HG03135 (cell line): ENCODE measurements at regions not wholly inside any gene's neighbourhood (a gene's known extent, or its start where the extent isn't known, plus 50 kb on each side); places are given as distances from the start of the nearest gene placed in this dataset.
"Not testable (repeated sequence)": the region's sequence is repeated elsewhere in the genome, so short reads cannot be mapped to it uniquely, and the experiment has no call there.

ENCODE experiments used
- ATAC-seq: cut with Tn5 transposase; IDR thresholded peaks from one replicate; pipeline ENCODE4 v1.9.1; 2021; ENCODE audit warnings: mild to moderate bottlenecking, moderate library complexity; ENCODE audit not compliant: unreplicated experiment

DNA sequence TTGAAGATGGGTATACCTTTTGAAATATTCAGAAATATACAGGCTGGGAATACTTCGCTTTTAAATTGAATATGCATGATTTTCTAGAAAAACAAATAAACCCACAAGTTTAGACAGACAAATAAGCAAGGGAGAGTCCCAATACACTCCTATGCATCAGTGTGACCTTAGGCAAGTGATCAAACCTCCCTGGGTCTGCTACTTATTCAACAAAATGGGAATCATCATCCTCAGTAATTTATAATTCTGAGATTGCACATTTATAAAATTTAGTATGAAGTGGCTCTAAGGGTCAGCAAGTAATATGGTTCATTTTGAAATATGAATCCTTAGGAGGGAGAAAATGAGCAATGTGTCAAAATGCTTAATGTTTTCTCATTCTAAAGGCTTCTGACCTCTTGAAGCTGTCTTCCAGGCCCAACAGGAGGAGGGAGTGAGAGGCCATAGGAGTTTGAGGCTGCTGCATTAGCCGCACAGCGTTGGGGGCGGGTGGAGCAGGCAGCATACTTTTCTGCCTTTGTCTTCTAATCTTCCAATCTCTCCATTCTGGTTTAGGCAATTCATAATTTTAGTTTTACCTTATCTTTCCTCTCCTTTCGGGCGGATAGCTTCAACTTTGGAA is 155.1 kb downstream of the TRIB2 start:
- ATAC-seq: no peak

DNA sequence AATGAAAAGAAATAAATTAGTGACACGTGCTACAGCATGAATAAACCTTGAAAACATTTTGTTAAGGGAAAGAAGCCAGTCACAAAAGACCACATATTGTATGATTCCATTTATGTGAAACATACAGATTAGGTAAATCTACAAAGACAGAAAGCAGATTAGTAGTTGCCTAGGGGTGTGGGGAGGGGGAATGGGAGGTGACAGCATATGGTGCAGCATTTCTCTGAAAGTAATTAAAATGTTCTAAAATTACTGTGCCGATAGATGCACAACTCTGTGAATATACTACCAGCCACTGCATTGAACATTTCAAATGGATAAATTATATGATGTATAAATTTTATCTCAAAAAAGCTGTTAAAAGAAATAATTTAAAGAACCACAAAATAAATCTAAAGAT is 161.0 kb downstream of the TRIB2 start:
- ATAC-seq: no peak

DNA sequence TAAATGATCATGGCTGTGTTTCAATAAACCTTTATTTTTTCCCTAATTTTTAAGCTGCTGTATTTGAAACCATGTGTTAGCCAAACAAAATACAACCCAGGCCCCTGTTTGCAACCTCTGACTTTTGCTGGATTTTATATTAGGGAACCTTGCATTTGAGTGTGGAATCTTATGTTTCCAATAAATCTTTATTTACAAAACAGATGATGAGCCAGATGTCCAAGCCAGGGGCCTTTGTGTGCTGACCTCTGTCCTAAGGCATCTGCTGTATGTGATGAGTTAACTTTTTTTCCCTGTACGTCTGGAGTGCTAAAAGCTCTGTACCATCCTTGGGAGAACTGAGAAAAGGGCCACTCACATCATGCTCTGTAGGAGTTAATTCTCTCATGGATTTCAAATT is 162.9 kb downstream of the TRIB2 start:
- ATAC-seq: no peak

GRCh38 chr2:12881952-12882351 is 165.2 kb downstream of the TRIB2 start:
- no peak for ATAC-seq

DNA sequence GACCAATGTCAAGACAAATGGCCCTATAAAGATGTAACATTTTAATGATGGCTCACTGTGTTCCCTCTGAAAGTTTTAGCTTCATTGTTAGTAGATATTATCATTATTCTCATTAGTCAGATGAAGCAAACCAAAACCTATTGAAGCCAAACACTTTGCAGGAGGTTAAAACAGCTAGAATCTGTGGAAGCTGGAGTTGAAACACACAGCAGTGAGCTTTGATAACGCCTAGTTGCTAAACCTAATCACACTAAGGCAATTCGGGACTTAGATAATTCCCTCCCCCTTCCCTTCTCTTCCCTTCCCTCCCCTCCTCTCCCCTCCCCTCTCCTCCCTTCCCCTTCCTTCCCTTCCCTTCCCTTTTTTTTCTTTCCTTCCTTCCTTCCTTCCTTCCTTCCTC is 165.7 kb downstream of the TRIB2 start:
- ATAC-seq: no peak

GRCh38 chr2:12883906-12884305 is 167.2 kb downstream of the TRIB2 start:
- ATAC-seq: no peak

DNA sequence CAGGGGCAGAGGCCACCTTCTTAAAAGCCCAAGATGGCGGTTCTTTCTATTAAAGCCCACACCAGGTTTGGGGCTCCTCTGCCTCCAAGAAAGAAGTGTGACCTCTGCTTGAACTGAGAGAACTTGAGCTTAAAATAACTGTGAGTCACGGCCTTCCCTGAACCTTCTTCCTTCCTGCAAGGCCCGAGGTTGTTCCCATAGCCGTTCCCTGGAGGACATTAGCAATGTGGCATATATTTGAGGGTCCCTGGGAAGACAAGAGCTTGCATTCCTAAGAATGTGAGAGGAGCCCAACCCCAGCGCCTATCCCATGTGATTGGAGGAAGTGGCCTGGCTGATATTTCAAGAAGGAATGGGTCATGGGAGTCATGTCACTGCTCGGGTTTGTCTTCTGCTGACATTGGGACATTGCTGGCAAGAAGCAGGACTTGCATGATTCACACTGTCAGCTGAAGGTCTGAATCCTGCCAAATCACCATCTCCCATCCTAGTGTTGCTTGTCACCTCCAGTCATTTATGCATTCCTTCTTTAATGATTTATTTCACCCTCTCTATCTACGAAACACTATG is 168.1 kb downstream of the TRIB2 start:
- ATAC-seq: no peak

- no peak for ATAC-seq
These were observed 173.3 kb downstream of the TRIB2 start for GRCh38 chr2:12890066-12890465.

- no peak for ATAC-seq
These were observed 173.8 kb downstream of the TRIB2 start for GRCh38 chr2:12890481-12890991.

GRCh38 chr2:12895017-12895416 is 178.3 kb downstream of the TRIB2 start:
- no peak for ATAC-seq

- no peak for ATAC-seq
These were observed 179.7 kb downstream of the TRIB2 start for GRCh38 chr2:12896318-12896982.

- ATAC-seq: no peak
These were observed 180.4 kb downstream of the TRIB2 start for GRCh38 chr2:12897181-12897580.

GRCh38 chr2:12903272-12903671 is 186.5 kb downstream of the TRIB2 start:
- ATAC-seq: no peak

- no peak for ATAC-seq
These were observed 193.7 kb downstream of the TRIB2 start for GRCh38 chr2:12910431-12910830.

DNA sequence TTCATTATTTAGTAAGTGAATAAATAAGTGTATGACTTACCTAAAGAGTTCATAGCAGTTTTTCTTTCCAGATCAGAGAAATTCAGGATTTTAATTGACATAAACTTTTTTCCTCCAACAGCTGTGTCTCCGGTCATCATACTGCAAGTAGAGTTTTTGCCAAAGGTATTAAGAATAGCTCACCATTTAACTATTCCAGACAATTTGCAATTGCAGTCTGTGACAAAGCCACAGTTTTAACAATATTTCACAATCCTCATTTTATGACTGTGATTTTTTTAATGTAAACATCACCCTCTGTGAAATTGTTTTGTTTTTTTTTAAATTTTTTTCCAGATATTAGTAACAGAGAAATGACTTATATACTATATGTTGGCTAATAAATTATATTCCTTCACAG is 199.1 kb downstream of the TRIB2 start:
- no peak for ATAC-seq

DNA sequence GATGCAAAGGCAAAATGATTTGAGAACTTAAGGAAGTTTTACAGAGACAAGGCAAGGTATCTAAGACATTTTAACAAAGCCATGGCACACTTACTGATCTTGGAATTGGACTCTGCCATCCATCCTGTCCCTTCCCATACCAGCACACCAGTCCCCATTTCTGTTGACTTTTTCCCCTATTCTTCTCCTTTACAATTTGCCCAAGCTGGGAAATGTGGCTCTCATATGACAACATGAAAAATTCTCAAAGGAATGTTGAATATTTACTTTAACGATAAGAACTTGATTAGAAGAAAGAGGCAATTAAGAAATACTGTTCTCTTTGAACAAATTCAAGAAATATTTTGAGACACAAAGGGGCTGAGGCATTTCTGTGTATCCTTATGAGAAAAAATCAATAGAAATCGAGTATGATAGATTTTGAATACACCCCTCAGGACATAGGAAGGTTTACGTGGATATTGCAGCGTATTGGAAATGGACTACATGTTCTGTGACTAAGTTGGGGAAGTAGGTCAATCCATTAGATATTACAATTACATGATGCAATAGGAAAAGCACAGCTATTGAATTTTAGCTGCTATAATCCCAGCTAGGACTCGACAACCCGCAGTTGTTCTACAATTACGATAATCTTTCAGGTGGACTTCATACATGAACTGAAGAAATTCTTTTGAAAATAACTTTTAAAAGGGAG is 201.6 kb downstream of the TRIB2 start:
- ATAC-seq: no peak

GRCh38 chr2:12918835-12919445 is 202.2 kb downstream of the TRIB2 start:
- ATAC-seq: no peak

- no peak for ATAC-seq
These were observed 204.6 kb downstream of the TRIB2 start for GRCh38 chr2:12921321-12921720.

DNA sequence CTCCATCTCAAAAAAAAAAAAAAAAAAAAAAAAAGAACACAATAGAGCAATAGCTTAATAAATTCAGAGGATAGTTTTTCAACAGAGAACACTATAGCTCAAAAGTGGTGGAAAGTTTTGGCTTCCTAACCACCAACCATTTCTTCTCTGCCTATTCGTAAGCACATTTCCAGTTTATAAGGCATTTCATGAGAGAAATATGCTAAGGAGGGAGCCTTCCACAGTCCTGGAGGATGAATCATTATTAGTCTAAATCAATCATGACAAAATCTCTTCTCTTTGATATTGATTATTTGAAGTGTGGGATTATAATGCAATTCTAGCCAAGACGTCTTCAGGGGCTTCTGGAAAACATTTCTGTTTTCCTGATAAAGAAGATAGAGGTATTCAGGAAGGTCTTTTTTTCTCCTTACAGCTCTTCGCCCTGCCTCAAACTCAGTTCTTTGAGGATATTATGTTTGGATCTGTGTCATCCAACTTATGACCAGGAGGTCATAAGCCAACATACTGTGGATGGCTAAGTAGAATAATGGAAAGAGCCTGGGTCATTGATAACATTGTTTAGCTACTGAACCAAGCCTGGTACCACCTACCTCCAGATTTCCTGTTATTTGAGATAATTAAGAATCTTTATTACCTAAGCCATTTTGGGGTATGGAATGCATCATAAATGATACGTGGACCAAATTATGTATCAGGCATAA is 207.3 kb downstream of the TRIB2 start:
- ATAC-seq: no peak

- ATAC-seq: not testable (repeated sequence)
These were observed 209.9 kb downstream of the TRIB2 start for GRCh38 chr2:12926641-12927040.
